Gastroesophageal sphincter (tissue), 3 donors: ENCODE measurements at regions not wholly inside any gene's neighbourhood (a gene's known extent, or its start where the extent isn't known, plus 50 kb on each side); places are given as distances from the start of the nearest gene placed in this dataset.

Experiments used
- EP300 ChIP-seq: sonication (generic); formaldehyde crosslinking; IDR thresholded peaks from one replicate; pipeline ENCODE4 v1.6.1; 2017; ENCODE audit warnings: antibody characterized with exemption, mild to moderate bottlenecking
- POLR2A ChIP-seq, 2 donors: fragments of 450-650 bp; IDR thresholded peaks; one replicate each; pipeline ENCODE4 v1.6.1; 2017; ENCODE audit warnings: antibody characterized with exemption in 2 of 2, mild to moderate bottlenecking in 2 of 2, moderate library complexity in 1 of 2
- POLR2AphosphoS5 ChIP-seq: sonication (generic); formaldehyde crosslinking; IDR thresholded peaks from one replicate; pipeline ENCODE4 v1.6.1; 2017; ENCODE audit warnings: antibody characterized with exemption
- TF ChIP-seq, protein P1 (sequence below), 4 experiments: fragments of 200-600 bp in 2 of 4; fragments of 450-650 bp in 2 of 4; sonication (generic) in 1 of 4; IDR thresholded peaks; one replicate each; pipeline ENCODE4 v1.5.1; 2017 to 2019; ENCODE audit warnings: antibody characterized with exemption in 4 of 4, mild to moderate bottlenecking in 2 of 4, moderate library complexity in 2 of 4

DNA sequence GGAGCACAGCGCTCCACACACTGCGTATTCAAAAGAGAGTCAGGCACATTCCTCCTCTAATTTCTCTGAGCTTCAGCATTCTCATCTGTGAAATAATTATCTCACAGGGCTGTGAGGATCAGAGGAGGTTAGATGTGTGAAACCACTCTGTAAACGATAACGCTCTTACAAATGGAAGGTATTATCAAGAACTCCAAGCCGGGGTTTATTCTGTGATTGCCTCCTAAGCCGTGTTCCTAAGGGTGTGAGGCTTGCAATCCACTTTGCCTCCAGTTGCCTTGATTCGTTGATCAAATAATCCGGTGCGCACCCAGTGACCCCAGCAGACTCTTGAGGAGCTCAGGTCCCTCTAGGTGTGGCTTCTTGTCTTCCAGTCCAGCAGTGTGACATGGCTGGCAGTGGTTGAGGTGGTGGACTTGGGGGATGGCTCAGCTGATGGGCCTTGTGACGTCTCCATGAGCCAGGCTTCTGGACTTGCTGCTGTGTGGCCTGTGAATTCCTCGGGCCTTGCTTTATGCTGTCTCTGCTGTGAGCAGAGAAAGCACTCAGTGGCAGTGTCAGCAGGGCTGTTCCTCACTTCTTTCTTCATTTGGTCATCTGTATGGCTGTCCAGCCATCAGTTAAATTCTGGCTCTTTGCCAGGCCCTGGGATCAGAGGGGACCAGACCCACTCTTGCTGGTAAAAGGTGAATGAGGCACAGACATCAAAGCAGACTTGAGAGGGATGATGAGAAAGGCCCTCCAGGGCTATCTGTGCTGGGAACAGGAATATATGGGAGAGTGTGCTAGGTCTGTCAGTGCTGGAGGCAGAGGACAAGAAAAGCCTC is 71.0 kb downstream of the SLC25A47 start:
- TF ChIP-seq, protein P1, sequence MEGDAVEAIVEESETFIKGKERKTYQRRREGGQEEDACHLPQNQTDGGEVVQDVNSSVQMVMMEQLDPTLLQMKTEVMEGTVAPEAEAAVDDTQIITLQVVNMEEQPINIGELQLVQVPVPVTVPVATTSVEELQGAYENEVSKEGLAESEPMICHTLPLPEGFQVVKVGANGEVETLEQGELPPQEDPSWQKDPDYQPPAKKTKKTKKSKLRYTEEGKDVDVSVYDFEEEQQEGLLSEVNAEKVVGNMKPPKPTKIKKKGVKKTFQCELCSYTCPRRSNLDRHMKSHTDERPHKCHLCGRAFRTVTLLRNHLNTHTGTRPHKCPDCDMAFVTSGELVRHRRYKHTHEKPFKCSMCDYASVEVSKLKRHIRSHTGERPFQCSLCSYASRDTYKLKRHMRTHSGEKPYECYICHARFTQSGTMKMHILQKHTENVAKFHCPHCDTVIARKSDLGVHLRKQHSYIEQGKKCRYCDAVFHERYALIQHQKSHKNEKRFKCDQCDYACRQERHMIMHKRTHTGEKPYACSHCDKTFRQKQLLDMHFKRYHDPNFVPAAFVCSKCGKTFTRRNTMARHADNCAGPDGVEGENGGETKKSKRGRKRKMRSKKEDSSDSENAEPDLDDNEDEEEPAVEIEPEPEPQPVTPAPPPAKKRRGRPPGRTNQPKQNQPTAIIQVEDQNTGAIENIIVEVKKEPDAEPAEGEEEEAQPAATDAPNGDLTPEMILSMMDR (IDR thresholded peaks at IDR 0.05): no peak
- TF ChIP-seq POLR2A (IDR thresholded peaks at IDR 0.05): no peak
- no peak for TF ChIP-seq EP300
- TF ChIP-seq POLR2AphosphoS5: no peak
